ENCODE measurements at regions not wholly inside any gene's neighbourhood (a gene's known extent, or its start where the extent isn't known, plus 50 kb on each side); places are given as distances from the start of the nearest gene placed in this dataset.

DNA sequence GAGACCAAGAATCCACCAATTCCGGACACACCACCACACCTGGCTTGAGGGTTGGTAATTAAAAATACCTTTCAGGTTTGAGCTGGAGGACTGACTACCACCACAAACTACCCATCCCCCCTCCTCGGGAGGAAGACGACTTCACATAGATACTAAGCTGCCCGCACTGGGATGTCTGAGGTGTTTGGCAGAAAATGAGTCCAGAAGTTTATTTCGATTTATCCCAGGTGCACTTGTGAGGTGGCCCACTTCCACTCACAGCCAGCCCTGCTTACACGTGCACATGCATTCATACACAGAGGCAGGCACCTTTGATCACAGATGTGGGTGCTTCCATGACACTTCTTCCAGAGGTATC, 187.1 kb downstream of the ID4 start:
- no peak for DNase-seq (ENCODE audit: low read depth in 2 of 2)

DNA sequence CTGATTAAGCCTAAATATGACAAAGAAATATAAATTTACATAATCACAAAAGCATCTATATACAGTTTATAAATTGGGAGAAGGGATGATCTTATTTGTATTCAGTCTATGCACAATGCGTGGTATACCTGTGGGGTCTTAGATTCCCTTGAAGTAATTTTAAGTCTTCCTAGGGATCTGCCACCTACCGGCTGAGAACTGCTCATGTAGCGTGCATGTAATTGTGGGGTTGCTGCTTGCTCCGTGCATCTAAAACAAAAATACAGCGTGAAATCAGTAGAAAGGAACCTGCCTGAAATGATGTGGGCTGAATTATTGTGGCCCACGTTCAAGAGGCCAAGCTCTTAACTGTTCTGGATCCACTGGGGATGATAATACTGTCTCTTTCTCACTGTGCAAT, 187.3 kb downstream of the MBOAT1 start:
- DNase-seq (ENCODE audit: low read depth in 2 of 2) = no peak

DNA sequence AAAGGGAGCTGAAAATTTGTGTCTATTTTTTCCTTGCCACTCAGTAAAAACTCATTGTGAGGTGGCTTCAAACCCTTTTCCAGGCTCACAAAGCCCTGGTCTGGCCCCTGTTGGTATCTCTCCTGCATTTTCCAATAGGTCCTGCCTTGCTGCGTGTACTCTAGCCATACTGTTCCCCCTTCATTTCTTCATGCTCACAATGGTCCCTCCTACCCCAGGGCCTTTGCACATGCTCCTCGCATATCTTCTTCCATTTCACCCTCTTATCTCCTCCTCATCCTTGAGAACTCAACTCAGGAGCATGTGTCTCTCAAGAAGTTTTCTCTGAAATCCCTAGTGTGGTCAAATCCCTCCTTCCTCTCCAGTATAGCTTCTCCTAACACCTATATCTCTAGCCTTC, 186.6 kb downstream of the MBOAT1 start:
- DNase-seq (ENCODE audit: low read depth in 2 of 2) = no peak

DNA sequence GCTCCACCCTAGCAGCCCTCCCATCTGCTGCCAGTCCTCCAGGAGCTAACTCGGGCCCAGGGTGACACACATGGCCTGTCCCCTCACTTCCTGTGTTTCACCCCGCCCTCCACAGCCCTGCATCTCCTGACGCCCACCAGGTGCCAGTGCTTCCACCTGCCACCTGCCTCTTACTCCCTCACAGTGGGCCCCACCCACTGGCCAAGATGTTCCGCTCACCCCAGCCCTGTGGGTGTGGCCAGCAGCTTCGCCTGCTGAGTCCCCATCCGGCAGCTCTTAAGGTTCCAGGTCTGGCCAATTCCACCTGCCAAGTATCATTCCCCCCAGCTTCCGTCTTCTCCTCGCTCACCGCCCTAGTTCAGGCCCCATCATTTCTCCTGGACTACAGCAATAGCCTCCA, 184.1 kb downstream of the MBOAT1 start:
- DNase-seq (ENCODE audit: low read depth in 2 of 2) = no peak

DNA sequence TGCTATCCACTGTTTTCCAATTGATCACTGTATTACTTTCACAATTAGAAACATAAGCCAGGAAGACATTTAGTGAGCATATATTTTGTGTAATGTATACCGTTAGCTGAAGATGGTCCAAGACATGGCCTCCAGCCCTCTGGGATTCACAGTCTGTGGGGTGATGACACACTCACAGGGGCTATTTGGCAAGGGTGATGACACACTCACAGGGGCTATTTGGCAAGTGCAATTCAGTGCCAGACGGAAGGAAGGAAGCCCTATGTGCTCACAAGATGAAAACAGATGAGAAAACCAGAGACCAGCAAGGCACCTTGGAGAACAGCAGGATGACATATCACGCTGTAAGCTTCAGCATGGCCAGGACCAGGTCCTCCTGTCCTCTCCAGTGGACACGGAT, 183.7 kb downstream of the MBOAT1 start:
- DNase-seq (ENCODE audit: low read depth in 2 of 2) = no peak

DNA sequence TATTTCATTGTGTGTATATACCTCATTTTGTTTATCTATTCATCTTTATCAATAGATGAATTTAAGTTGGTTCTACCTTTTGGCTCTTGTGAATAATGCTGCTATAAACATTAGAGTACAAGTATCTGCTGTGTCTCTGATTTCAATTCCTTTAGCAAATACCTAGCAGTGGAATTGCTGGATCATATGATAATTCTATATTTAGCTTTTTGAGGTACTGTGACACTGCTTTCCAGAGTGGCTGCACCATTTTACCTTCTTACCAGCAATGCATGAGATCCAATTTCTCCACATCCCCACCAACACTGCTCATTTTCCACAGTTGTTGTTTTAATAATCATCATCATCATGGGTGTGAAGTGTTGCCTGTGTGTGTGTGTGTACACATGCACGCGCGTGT, 182.3 kb downstream of the MBOAT1 start:
- no peak for DNase-seq (ENCODE audit: low read depth in 2 of 2)

GRCh38 chr6:20031342-20031741, 180.9 kb downstream of the MBOAT1 start:
- no peak for DNase-seq (ENCODE audit: low read depth in 2 of 2)

DNA sequence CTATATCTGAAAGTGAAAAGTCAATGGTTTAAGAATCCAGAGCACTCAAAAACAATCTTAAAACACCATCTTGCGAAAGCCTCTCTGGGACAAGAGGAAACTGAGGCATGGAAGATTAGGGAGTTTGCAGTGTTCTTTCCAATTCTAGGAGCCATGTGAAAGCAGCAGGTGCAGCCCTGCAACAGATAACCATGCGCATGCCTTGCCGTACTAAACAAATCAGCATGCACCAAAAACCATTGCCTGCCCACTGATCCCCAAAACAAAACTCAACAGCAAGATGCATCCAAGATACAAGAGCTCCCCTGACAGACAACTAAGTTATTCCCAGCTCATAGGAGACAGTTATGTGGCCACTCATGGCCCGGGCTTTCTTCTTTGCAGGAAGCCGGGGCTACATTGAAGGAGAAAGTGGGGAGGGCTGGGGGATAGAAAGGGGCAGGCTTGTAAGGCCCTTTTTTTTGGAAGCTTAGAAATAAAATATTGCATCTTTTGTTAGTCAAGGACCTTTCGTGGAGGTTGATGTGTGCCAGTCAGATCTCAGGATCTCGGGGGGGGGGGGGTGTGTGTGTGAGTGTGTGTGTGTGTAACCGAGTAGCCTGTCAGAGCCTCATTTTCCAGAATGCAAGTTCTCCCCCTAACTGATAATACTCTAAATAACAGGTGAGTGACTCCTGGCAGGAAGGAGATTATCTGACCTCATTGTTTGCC, 178.4 kb downstream of the MBOAT1 start:
- DNase-seq (ENCODE audit: low read depth in 2 of 2) = no peak

DNA sequence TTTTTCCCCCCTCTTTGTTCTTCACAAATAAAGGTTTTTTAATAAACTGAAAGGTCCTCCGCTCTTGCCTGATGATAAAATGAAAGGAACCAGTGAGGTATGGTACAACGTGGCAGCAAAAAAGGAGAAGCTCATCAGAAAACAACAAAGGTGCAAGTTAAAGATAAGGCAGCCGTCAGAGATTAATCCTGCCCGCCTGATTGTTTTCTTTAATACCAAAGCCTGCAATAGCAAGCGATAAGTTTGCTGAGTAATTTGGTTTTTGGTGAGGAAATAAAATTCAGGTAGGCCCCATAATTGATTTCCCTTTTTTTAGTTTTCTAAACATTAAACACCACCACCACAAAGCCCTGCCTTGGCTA, 177.9 kb downstream of the MBOAT1 start:
- DNase-seq (ENCODE audit: low read depth in 2 of 2) = no peak

- DNase-seq (ENCODE audit: low read depth in 2 of 2) = no peak
These were observed 176.1 kb downstream of the MBOAT1 start for GRCh38 chr6:20036141-20036677.

DNA sequence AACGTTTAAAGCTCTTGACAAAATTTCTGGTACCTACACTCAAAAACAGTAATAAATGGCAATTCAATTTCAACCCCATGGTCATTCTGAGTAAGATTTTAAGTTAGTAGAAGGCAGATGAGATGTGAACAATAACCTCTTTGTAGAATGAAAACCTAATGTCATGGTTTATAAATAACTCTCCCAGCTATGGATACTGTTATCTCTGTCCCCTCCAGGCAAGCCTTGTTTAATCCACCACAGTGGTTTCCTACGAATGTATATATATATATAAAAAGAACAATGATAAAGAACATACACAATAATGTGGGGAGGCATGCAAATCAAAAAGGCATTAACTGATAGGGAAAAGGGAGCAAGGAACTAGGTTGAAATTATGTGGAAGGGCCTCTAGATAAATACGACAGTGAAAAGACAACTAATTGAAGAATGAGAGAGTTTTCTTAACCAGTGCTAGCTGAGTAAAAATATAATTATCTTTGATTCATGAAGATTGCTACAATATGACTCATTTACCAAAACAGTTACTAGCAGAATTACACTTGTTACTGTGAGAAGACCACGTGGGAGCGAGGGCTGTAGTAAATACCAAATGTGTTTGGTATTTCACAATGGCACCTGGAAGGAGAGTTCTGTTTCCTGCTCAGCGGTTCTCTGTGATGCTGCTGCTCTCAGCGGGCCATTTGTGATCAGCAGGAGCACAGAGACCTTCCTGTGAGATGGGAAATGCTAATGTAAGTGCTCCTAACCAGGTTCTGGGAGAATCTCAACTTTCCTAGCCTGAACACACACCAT, 173.7 kb downstream of the MBOAT1 start:
- DNase-seq (ENCODE audit: low read depth in 2 of 2) = no peak

GRCh38 chr6:20044883-20045282, 167.4 kb downstream of the MBOAT1 start:
- no peak for DNase-seq (ENCODE audit: low read depth in 2 of 2)
